ENCODE measurements at regions not wholly inside any gene's neighbourhood (a gene's known extent, or its start where the extent isn't known, plus 50 kb on each side); places are given as distances from the start of the nearest gene placed in this dataset.
"Not testable (repeated sequence)": the region's sequence is repeated elsewhere in the genome, so short reads cannot be mapped to it uniquely, and the experiment has no call there.

- no peak for DNase-seq
Measured at GRCh38 chr4:111957997-111958396, 187.3 kb upstream of the FAM241A start.

DNA sequence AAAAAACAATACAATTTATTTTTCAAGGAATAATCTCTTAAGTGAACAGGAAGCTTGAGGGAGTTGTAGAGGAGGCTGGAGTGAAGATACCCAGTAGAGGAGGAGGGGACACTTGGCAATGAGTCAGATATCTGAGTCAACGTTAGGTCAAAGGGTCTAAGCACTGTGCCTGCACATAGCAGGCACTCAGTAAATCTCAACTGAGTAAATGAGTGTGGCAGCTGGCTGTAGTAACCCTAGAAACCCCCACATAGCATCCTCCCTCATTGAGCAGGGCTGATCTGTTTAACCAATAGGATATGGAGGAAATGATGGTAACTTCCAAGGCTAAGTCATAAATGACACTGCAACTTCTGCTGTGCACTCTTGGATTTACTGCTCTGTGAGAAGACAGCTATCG lies 186.0 kb upstream of the FAM241A start:
- no peak for DNase-seq

GRCh38 chr4:111960241-111960667 lies 185.0 kb upstream of the FAM241A start:
- no peak for DNase-seq

GRCh38 chr4:111961026-111961425 lies 184.2 kb upstream of the FAM241A start:
- not testable (repeated sequence) for DNase-seq

DNA sequence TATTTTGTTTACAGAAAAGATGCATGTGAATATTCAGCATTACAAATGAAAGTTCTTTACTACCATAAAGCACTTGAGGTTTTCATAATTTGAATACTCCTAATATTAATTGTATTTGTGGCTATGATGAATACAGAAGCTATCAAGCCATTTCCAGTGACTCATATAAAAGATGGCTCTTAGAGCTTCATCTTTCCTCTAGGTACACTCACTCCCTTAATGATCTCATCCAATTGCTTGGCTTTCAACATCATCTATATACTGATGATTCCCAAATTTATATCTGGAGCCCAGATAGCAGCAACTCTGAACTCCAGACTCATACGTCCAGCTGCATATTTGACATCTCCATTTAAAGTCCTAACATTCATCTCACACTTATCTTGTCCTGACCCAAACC lies 183.4 kb upstream of the FAM241A start:
- DNase-seq, result no peak

GRCh38 chr4:111963158-111963700 lies 182.0 kb upstream of the FAM241A start:
- no peak for DNase-seq

GRCh38 chr4:111977419-111977965 lies 167.8 kb upstream of the FAM241A start:
- DNase-seq, result no peak

GRCh38 chr4:111979921-111980320 lies 165.3 kb upstream of the FAM241A start:
- no peak for DNase-seq

DNA sequence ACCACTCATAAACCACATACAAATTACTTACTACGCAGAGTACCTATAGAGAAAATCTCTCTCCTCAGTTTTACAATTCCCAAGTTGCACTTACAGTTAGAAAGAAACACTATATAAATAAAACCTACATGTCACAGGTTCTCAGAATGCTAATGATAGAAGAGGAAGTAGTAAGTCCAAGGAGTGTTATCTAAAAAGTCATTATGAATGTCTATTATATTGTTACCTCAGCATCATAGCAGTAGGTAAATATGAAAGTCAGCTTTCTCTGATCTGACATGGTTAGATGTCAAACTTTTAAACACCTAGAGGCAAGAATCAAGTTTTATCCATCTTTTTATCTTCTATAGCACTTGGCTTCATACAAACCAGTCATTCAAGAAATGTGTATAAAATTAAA lies 163.2 kb upstream of the FAM241A start:
- no peak for DNase-seq

DNA sequence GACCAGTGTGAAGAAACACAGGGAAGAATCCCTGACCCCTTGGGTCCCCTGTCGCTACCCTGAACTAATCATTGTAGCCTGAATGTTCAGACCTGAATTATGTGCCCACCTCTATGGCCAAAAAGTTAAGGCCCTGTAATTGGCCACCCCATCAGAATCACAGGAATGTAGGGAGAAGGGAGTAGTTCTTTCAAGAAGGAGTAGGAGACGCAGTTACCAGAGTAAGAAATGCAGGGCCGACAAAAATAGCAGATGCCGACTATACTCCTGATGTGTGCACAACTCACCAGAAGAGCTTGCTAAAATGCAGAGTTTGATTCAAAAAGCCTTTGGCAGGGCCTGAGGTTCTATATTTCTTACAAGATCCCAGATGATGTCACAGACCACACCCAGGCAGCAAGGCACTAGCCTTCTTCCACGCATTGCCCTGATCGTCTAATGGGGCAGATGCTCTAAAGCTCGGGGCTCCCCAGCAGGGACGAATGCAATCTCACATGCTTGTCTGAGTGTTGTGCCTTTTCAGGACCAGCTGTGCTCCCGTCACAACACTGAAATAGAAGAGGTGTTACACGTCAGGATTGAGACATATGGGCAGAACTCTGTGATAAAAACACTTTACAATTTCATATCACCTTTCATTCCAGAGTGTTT lies 161.0 kb upstream of the FAM241A start:
- no peak for DNase-seq

GRCh38 chr4:111985426-111985825 lies 159.8 kb upstream of the FAM241A start:
- no peak for DNase-seq

DNA sequence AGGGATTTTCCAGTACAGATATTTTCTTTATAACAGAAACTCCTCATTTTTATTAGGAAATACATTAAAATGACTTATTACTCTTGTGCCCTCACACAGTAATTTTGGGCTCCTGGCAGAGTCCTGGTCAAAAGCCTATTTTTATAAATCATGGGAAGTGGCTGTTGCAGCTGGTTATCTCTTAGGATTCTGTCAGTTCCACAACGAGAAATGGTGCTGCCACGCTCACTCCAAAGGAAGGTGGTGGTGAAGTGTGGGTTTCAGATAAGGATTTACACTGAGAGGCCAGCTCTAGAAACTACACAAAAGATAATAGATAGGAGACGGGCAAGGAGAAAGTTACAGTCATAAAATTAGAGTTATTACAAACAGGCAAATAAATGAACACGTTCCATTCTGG lies 159.2 kb upstream of the FAM241A start:
- no peak for DNase-seq

- DNase-seq, result no peak
Measured at GRCh38 chr4:111988514-111988913, 156.7 kb upstream of the FAM241A start.

DNA sequence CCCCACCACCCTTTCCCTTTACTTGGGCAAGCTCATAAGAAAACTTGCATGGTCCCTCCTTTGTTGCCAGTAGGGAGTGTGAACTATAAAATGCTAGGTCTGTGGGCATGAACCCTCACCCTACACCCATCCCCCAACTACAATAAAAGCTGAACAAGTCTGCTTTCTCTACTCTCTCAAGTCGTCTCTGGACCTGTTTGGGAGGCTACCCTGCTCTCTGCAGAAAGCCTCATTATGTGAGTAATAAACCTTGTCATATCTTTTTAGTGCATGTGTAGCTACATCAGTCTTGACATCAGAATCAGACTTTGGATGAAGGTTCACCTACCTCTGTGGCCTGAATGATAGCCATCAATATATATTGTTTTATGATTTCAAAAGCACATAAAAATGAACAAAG lies 155.4 kb upstream of the FAM241A start:
- no peak for DNase-seq

- no peak for DNase-seq
Measured at GRCh38 chr4:111991163-111991562, 154.1 kb upstream of the FAM241A start.

- no peak for DNase-seq
Measured at GRCh38 chr4:111991797-111992196, 153.5 kb upstream of the FAM241A start.

DNA sequence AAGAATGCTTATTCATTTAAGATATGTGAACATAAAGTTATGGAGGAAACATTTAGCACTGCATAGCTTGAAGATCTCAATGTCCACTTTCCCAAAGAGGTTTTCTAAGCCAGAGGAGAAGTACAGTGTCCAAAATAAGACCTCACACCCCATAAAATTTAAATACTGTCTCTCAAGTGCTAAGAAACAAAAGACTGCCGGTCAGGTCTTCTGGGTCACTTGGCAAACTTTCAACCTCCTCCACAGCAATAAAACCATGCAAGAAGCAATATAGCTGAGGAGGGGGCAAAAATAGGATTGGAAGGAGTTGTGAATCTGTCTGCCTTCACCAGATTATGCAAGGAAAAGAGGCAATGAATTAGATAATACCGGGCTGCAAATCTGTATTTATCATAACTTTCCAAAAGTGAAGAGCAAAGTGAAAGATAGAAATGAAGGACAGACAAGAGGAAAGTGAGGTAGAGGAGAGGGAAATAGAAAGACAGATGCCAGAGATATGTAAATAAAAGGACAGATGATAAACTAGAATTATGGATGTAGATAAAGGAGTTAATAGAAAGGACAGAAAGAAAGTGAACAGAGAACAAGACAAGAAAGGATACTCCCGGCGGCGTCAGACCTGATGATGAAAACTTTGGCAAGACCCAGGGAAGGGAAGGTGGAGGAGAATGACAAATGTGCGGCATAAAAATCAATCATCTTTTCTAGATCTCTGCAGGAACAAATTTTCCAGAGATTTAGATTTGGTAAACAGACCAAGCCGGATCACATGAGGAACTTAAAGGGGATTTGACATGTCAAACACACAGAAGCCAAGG lies 152.7 kb upstream of the FAM241A start:
- DNase-seq, result peak; percentile 11 to 13

DNA sequence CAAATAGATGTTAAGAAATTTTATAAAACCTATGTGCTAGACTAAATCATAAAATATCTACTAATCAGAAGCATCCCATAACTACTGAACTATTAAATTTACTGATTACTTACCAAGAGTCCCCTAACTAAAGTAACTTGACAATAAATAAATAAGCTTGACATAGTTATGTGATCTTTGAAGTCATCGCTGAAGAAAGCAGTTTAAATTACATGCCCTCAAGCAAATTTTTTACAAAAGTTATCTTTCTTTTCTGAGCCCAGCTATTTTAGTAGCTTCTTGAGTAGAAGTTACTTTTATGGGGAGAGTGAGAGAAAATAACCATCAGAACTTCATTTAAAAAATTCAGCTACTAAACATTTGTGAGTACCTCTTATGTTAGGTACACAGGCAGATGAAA lies 150.9 kb upstream of the FAM241A start:
- no peak for DNase-seq

- DNase-seq, result no peak
Measured at GRCh38 chr4:111997785-111998184, 147.5 kb upstream of the FAM241A start.

GRCh38 chr4:111999801-112000200 lies 145.5 kb upstream of the FAM241A start:
- DNase-seq, result no peak

- no peak for DNase-seq
Measured at GRCh38 chr4:112001041-112001440, 144.2 kb upstream of the FAM241A start.

GRCh38 chr4:112002248-112002661 lies 143.0 kb upstream of the FAM241A start:
- DNase-seq, result no peak
